ENCODE measurements at regions not wholly inside any gene's neighbourhood (a gene's known extent, or its start where the extent isn't known, plus 50 kb on each side); places are given as distances from the start of the nearest gene placed in this dataset.

GRCh38 chr2:129224022-129224421 lies 755.4 kb upstream of the RAB6C start:
- no peak overlapping the region for H3K4me3 ChIP-seq (ENCODE audit: low read length)
- no peak for DNase-seq (ENCODE audit: low read depth)
- TF ChIP-seq CTCF (conservative IDR thresholded peaks at IDR 0.05; ENCODE audit: low read depth, low read length), result no peak

GRCh38 chr2:129224486-129224885 lies 755.0 kb upstream of the RAB6C start:
- no peak for DNase-seq (ENCODE audit: low read depth)
- no peak overlapping the region for H3K4me3 ChIP-seq (ENCODE audit: low read length)
- no peak for TF ChIP-seq CTCF (conservative IDR thresholded peaks at IDR 0.05; ENCODE audit: low read depth, low read length)

- no peak overlapping the region for H3K4me3 ChIP-seq (ENCODE audit: low read length)
- DNase-seq (ENCODE audit: low read depth), result no peak
- TF ChIP-seq CTCF (conservative IDR thresholded peaks at IDR 0.05; ENCODE audit: low read depth, low read length), result no peak
Measured at GRCh38 chr2:129229196-129229595, 750.3 kb upstream of the RAB6C start.

- no peak for TF ChIP-seq CTCF (conservative IDR thresholded peaks at IDR 0.05; ENCODE audit: low read depth, low read length)
- no peak for DNase-seq (ENCODE audit: low read depth)
- H3K4me3 ChIP-seq (ENCODE audit: low read length), result no peak overlapping the region
Measured at GRCh38 chr2:129229830-129230441, 749.5 kb upstream of the RAB6C start.

GRCh38 chr2:129231924-129232323 lies 747.5 kb upstream of the RAB6C start:
- H3K4me3 ChIP-seq (ENCODE audit: low read length), result no peak overlapping the region
- no peak for TF ChIP-seq CTCF (conservative IDR thresholded peaks at IDR 0.05; ENCODE audit: low read depth, low read length)
- no peak for DNase-seq (ENCODE audit: low read depth)

- no peak overlapping the region for H3K4me3 ChIP-seq (ENCODE audit: low read length)
- DNase-seq (ENCODE audit: low read depth), result no peak
- TF ChIP-seq CTCF (conservative IDR thresholded peaks at IDR 0.05; ENCODE audit: low read depth, low read length), result no peak
Measured at GRCh38 chr2:129233166-129233565, 746.3 kb upstream of the RAB6C start.

GRCh38 chr2:129233751-129234406 lies 745.6 kb upstream of the RAB6C start:
- TF ChIP-seq CTCF (conservative IDR thresholded peaks at IDR 0.05; ENCODE audit: low read depth, low read length), result no peak
- no peak overlapping the region for H3K4me3 ChIP-seq (ENCODE audit: low read length)
- DNase-seq (ENCODE audit: low read depth), result no peak

All from retinal pigment epithelial cell (primary cell).